NCI-H1092 treated with DMSO at 0.1 percent for 48 hours (cell line): ENCODE measurements at regions not wholly inside any gene's neighbourhood (a gene's known extent, or its start where the extent isn't known, plus 50 kb on each side); places are given as distances from the start of the nearest gene placed in this dataset.

Source experiments
- DNase-seq: peaks from one replicate; lab custom pipeline; 2025; lab: John Stamatoyannopoulos, UW

GRCh38 chr16:86444261-86444660 lies 66.1 kb upstream of the FOXF1 start:
- DNase-seq = no peak

DNA sequence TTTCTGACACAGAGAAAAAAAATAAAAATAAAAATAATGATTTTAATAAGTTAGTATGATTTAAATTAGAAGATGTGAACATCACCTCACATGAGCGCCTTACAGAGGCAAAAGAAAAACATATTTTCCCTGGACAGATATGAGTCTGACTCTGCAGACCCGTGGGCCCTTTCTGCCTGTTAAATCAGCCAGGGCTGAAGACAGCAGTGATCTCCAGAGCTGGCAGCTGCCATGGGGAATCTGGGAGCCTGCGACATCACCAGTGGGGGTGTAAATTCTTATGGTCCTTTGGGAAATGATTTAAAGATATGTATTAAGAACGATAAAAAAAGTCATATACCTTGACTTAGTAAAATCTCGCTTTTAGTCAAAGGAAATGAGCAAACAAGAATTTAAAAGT lies 65.7 kb upstream of the FOXF1 start:
- no peak for DNase-seq

- DNase-seq = no peak
These were observed 64.0 kb upstream of the FOXF1 start for GRCh38 chr16:86446279-86446678.

GRCh38 chr16:86447228-86447627 lies 63.1 kb upstream of the FOXF1 start:
- DNase-seq = no peak

DNA sequence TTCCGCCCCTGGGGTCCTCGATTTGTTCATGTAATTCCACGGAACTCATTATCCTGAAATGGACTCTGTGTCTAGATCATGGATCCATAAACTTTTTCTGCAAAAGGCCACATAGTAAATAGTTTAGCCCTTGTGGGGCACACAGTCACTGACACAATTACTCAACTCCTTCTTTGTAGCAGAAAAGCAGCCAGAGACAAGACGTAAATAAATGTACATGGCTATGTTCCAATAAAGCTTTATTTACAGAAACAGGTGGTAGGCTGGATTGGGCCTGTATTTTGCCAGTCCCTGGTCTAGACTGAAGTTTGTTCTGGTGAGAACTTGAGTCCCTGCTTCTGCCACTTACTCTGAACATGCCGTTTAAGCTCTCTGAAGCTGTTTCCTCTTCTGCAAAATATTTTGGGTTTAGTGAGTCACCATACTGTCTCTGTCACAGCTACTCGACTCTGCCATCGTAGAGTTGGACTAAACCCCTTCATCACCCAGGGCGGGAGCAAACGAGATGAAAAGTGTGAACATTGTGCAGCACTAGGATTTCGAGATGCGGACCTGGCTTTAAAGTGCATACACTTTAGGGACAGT lies 61.9 kb upstream of the FOXF1 start:
- no peak for DNase-seq

DNA sequence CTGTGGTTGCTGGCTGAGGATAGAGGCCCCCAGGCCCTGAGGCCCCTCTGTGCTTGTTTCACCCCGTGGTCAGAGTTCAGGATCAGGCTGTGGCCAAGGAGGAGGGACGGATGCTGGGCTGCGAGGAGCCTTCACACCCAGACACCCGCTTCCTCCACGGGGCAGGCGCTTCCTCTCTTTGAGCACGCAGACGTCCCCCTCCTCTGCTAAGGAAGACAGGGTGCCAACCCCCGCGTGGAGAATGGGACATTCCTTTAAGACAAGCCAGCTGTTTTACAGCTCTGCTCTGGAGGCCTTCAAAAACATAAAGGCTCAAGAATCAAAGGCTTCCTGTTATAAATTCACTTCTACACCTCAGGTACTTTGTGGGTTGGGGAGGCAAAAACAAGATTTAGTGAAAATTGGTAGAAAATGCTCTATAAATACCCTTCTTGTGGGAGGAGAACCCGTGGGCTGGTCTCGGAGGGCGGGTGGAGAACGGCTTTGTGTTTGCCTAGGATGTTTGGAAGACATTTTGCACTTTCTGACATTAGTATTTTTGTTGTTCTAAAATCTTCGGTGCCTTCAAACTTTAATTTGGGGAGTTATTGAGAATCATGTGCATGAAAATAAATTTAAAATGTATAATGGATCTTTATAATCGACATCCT lies 60.8 kb upstream of the FOXF1 start:
- DNase-seq = no peak

DNA sequence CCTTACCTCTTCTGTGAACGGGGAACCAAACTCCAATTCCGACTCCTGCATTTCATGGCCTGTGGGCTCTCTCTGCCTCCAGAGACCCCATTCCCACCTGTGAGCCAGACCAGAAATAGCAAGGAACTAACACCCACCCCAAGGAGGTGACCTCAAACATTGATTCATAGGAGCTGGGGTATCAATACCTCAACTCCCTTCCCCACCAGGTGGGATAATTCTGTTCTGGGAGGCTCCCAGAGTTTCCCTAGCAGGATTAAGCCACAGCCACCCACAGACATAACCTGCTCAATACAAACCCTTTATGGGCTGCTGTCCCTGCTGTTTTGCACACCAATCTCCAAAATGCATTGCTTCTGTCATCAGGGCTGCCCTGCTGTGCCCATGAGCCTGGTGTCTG lies 59.6 kb upstream of the FOXF1 start:
- no peak for DNase-seq

GRCh38 chr16:86452451-86452850 lies 57.9 kb upstream of the FOXF1 start:
- DNase-seq = no peak

GRCh38 chr16:86455116-86455515 lies 55.2 kb upstream of the FOXF1 start:
- no peak for DNase-seq

DNA sequence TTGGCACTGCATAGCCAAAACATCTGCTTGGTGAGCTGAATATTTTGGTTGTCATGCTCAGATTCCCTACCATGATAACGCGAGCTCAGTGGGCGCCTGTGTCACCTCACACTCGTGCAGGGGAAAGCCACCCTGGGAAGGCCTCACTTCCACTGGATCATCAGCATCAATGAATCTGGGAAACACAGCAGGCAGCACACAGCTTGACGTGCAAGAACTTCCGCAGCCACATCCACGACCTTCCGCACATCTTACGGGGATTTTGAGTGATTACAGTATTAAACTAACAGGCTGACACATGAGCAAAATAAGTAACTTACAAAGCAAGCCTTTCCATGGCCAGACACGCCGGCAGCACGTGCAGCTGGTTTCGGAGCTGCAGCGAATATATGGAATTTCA lies 54.7 kb upstream of the FOXF1 start:
- DNase-seq = no peak

DNA sequence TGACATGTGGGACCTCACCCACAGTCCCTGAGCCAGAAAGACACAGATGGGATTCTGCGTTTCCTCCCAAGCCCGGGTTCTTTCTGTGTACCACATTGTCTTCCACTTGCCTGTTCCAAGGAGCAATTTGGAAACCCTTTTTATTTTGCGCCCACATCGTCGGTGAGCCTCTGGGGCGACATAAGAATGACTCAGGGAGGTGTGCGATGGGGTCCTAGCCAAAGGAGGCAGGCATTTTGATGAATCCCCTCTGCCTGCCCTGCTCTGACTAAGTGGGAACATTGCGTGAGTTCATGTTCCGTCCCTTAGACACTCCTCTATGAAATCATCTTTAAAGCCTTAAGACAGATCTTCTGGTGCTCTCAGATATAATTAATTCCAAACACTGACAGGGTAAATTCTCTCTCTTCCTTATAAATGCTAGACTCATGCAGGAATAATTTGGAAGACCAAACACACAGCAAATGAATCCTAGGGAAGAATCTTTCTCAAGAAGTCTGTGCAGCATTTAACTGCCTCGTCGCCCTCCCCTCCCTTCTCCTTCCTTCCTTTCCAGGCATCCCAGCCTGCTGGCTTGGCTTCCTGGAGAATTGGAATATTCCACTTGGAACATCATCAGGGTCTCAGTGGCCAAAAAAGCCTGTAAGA lies 52.7 kb upstream of the FOXF1 start:
- DNase-seq = no peak

GRCh38 chr16:86458149-86458777 lies 52.1 kb upstream of the FOXF1 start:
- no peak for DNase-seq

DNA sequence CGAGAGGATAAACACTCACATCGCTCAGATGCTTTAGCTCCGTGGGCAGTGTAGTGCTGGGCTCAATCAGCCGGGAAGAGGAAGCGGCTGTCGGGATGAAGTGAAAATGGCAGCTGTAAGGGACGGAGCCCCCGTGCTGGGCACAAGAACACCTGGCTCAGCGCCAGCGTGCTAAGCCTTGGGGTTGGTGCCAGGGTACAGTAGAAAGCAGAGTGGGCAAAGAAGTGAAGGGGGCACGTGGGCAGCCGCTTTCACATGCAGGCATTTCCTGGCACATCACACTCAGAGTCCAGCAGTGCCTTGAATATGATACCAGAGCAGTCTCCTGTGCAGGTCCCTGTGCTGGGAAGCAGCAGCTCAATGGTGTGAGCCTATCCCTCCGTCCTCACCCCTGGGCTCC lies 51.1 kb upstream of the FOXF1 start:
- DNase-seq = no peak
